ENCODE measurements at regions not wholly inside any gene's neighbourhood (a gene's known extent, or its start where the extent isn't known, plus 50 kb on each side); places are given as distances from the start of the nearest gene placed in this dataset.
A peak's percentile ranks its signal among the peaks of the same experiment; 100 is the strongest.
"Not testable (repeated sequence)": the region's sequence is repeated elsewhere in the genome, so short reads cannot be mapped to it uniquely, and the experiment has no call there.

DNA sequence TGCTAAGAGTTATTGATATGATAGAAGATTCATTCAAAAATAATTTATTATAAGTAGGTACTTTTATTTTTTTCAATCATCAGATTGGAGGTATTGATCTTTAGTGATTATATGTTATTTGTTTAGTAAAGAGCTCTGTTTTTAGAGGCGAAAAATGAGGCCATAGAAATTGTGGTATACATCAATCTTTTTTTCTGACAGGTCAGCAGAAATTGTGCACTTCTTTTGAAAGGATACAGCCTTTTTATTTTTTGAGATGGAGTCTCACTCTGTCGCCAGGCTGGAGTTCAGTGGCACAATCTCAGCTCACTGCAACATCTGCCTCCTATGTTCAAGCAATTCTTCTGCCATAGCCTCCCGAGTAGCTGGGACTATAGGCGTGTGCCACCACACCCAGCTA, 292.1 kb downstream of the BAMBI start:
- no peak for DNase-seq

DNA sequence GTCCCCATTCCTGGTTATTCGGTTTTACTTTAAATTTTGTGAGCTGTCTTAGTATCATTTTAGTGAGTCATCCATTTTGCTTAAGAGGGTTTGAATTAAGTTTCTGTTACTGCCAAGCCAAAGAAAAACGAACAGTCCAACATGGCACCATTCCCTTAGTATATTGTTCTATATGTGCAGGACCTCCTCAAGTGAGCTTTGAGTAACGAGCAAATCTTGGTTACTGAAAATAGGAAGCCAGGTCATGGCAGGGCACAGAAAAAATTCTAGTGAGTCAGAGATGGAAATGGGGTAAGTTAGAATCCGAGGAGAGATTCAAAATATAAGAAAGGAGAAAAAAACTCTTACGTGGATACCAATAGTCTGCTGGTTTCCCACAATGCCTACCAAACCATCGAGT, 292.9 kb downstream of the BAMBI start:
- DNase-seq = no peak

DNA sequence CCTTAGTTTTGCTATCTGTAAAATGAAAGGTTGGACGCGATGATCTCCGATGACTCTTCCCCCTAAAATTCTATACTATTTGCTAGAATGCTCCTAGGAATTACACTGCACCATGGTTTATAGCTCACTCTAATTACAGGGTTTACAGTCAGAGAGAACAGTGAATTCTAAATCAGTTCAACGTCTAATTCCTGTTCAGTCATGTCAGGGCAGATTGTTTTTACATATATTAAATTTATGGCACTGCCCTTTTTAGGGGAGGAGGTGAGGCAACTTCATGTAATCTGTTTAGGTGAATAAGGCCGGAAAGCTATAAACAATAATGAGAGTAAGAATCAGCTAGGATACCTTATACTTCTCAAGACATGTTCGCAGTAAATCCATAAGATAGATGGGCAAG, 293.9 kb downstream of the BAMBI start:
- DNase-seq = no peak

DNA sequence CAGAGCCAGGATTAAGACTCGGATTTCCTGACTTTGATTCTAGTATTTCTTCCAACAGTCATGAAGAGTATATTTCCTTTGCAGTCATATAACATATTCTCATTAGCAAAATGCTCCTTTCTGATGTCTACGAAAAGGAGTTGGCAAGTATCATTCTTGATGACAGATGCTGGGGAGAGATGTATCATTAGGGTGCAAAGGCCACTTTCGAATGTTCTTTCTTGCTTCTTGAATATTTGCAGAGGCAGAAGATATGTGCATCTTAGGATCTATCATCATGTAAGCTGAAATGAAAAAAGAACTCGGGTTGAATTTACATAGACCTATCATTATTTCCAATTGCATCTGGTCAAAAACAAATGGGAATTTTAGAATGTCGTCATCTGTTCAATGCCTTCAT, 294.4 kb downstream of the BAMBI start:
- DNase-seq = no peak

DNA sequence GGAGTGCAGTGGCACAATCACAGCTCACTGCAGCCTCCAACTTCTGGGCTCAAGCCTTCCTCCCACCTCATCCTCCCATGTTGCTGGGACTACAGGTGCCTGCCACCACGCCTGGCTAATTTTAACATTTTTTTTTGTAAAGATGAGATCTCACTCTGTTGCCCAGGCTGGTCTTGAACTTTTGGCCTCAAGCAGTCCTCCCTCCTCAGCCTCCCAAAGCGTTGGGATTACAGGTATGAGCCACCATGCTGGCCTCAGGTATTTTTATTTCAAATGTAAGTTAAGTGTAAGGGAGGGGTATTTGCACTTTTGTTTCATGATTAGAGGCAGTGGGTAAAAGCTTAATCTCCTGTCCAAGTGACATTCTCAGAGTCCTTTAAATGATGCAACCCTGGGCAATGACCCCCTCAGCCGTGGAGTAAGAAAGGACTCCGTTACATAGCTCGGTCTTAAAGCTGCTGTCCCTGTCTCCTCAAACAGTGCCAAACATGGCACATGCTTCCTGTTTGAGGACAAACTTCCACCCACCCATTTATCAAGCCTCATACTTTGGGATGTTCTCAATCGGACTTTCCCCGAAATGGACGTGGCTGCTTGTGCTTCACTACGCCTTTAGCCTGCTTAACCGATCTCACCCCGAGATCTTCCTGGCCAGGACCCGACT, 296.1 kb downstream of the BAMBI start:
- no peak for DNase-seq

DNA sequence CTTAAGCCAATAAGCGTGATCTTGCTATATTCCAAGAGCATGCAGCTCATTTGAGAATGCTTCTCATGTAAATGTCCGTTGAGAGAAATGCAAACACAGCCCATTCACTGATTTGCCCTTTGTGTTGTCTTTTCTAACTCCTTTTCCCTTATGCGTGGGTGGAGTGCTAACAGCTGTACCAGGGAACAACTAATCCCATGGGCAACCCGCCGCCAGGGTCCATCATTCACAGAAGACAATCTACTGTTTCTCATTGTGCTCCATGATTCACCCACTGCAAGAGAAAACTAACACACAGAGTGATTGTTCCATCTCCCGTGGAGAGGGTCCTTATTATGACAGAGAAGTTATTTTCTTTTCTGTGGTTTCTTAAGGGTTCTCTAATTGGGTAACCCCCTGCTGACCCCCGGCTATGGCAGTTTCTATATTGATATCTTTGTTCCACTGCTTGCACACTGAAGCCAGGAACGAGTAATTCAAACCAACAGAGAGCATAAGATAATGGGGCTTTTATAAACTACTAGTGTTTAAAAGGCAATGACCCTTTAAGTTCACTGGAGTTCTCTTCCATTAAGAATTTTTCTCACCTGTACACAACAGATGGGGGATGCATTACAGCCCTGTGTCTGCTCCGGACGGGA, 298.7 kb downstream of the BAMBI start:
- DNase-seq = peak; percentile 94

DNA sequence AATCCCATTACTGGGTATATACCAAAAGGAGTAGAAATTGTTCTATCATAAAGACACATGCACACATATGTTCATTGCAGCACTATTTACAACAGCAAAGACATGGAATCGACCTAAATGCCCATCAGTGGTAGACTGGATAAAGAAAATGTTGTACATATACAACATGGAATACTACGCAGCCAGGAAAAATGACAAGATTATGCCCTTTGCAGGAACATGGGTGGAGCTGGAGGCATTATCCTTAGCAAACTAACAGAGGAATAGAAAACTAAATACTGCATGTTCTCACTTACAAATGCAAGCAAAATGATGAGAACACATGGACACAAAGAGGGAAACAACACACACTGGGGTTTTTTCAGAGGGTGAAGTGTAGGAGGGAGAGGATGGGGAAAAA, 300.2 kb downstream of the BAMBI start:
- DNase-seq = no peak

DNA sequence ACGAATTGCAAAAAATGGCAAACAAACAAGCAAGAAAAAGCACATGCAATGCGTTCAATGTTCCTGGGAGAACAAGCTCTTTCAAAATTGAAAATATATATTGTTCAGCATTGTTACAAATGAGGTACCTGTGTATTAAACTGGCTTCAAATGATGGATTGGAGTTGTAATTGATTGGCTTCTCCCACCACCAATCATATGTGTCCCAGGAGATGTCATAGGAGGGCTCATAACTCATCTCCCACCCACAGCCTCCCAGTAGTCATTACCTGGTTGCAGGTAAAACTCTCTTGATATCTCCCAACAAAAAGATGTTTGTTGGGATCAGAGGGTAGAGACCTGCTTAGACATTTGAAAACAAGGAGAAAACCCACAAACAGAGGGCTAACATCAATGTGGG, 302.9 kb downstream of the BAMBI start:
- no peak for DNase-seq

DNA sequence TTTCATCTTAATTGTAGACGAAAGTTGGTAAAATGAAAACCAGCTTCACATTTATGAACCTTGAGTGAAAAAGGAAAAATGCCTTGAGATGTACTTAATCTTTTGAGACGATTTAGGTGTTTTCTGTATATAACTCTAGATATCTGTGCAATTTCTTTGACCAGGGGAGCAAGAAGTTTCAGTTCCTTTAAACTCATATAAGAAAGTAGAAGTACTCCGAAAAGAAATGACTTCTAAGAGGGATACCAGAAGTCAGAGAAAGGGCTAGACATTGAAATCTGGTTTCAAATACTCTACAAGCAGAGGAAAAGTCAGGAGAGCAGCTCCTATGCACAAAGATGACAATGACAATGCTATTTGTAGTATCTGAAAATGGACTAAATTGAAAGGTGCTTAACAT, 303.7 kb downstream of the BAMBI start:
- no peak for DNase-seq

DNA sequence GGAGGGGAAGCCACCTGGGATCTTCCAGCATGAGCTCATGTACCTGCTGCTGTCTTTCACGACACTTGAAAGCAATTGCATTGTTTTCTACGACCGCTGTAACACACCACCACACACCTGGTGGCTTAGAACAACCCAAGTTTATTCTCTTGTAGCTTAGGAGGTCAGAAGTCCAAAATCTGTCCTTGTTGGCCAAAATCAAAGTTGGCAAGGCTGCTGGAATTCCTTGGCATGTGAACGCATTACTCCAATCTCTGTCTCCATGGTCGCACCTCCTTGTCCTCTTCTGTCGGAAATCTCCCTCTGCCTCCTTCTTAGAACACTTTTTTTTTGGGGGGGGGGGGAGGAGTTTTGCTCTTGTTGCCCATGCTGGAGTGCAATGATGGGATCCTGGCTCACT, 305.7 kb downstream of the BAMBI start:
- no peak for DNase-seq

DNA sequence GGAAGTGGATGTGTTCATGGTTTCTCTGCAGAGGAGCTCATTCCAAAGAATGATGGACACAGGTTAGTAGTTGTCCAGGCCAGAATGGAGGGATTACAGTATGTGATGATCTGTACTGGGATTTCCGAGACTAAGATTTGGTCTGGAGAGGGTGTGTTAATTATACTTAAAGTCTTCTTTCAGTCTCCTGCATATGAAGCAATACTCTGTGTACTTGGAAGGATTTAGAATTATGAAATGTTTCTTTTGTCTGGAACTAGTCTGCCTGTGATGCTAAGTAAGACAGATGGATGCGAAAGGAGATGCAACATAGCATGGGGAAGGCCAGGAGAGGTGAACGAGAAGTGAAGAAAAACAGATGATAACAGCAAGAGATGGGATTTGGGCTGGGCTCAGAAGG, 305.1 kb upstream of the LYZL1 start:
- DNase-seq = no peak

DNA sequence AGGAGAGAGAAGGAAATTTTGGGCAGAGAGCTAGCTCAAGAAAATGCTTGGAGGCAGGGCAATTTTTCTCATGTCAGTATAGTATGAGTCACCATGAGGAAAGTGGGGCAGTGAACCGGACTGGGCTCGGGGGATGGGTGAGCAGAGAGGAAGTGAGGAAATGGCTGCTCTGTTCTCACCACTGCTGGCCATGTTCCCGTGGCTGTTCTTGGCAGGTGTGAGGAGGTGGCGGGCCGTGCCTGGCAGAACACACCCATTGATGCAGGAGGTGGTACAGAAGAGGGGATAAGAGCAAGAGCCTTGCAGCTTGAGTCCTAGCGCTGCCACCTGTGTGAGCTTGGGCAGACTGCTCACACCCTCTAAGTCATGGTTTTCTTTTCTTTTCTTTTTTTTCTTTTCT, 304.4 kb upstream of the LYZL1 start:
- peak; percentile 13 for DNase-seq

DNA sequence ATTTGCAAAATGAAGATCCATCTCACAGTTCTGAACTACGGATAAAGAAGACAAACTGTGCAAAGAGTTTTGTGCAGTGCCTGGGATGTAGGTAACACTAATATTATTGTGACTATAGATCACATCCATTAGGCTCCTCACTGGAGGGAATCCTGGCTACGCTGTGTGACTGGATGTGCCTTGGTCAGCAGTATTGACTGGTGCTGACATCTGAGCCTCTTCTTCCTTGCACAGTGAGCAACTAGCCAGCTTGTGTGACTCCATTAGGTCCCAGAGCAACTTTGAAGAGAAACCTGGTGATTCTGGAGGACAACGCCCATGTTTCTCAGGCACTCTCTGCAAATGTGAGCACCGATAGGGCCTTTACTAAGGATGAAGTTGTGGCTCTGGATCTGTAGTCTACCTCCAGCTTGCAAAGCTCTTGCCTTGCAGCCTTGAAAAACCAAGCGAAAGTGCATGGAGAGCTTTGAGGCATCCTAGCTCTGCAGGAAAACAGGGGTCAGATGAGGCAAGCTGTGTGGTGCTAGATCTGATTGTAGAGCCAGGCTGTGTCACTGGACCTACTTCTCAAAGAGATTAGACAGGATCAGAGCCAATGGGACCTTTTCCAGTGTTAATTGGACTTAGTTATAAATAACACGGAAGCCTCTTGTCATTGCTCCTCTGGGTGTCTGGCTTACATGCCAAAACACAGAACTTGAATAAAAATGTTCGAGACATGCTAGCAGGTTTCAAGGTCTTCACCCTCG, 303.6 kb upstream of the LYZL1 start:
- DNase-seq = no peak

DNA sequence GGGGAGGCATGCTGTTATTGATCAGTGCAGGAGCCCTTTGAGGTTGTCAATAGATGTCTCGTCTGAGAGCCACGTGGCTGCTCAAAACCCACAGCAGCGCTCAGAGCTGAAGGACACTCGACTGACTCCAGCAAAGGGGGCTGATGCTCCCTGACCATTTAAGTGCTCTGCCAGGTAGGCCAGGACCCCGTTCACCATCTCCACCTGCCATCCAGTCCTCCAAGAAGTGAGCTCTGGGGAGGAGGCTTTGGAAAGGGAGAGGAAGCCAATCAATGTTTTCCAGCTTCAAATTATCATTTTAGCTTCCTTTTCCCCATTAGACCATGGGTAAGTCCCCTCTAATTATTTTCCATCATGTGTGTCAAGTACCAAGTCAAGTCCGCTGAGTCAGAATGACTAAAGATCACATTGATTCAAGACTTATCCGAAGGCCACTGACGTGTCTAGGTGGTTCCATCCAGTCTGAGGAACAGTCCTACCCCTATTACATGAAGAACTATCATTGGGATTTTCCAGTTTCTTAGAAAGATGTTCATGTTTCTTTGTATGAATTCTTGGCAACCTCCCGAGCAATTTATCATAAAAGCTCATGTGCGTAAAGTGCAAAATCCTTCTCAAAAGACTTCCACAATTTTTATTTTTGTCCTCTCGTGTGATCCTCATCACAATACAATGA, 302.6 kb upstream of the LYZL1 start:
- no peak for DNase-seq

DNA sequence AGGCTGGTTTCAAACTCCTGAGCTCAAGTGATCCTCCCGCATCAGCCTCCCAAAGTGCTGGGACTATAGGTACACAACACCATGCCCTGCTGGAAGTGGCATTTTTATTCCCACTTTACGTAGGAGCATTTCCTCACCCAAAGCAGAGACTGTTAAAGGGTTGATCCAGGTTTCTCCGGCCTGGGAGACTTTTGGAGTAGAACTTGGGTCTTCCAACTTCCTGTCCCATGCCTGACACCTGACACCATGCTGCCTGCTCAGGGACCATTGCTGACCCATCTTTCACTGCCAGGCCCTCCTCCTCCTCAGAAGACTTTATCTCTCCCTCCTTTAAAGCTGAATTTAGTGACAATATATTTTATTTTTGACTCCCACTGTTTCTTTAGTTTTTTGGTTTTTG, 302.0 kb upstream of the LYZL1 start:
- no peak for DNase-seq

DNA sequence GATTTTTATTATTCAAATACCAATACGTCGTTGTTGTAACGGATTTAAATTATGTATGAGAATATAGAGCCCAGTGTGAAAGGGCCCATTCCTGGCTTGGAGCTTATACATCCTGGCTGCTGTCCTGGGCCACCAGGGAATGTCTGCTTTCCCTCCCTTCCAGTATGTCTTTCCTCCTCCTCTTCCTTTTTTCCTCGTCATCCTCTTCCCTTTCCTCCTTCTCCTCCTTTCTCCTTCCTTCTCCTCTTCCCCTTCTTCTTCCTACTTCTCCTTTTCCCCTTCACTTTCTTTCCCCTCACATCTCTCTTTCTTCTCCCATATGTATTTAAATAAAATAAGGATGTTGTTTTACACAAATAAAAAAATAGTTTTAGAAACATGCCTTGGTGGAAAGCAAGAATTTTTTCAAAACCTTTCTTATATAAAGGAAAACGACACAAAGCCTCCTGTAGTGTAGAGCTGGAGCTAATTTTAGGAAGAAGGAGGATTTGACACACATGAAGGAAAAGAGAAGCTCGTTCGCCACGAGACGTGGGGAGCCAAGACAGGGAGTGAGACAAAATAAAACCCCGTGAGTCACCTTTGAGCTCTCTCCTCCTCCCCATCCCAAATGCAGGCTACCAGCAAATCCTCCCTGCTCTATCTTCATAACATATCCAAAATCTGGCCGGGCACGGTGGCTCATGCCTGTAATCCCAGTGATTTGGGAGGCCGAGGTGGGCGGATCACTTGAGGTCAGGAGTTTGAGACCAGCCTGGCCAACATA, 301.1 kb upstream of the LYZL1 start:
- DNase-seq = no peak

DNA sequence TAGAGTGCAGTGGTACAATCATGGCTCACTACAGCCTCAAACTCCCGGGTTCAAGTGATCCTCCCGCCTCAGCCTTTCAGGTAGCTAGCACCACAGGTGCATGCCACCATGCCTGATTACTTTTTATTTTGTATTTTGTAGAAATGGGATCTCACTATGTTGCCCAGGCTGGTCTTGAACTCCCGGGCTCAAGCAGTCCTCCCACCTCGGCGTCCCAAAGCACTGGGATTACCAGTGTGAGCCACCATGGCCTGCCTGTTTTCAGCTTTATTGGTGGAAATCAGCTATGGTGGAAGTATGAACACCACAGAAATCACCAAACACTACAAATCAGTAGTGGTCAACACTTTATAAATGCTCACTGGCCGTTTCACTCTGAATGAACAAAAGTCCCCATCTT, 299.9 kb upstream of the LYZL1 start:
- DNase-seq = no peak

DNA sequence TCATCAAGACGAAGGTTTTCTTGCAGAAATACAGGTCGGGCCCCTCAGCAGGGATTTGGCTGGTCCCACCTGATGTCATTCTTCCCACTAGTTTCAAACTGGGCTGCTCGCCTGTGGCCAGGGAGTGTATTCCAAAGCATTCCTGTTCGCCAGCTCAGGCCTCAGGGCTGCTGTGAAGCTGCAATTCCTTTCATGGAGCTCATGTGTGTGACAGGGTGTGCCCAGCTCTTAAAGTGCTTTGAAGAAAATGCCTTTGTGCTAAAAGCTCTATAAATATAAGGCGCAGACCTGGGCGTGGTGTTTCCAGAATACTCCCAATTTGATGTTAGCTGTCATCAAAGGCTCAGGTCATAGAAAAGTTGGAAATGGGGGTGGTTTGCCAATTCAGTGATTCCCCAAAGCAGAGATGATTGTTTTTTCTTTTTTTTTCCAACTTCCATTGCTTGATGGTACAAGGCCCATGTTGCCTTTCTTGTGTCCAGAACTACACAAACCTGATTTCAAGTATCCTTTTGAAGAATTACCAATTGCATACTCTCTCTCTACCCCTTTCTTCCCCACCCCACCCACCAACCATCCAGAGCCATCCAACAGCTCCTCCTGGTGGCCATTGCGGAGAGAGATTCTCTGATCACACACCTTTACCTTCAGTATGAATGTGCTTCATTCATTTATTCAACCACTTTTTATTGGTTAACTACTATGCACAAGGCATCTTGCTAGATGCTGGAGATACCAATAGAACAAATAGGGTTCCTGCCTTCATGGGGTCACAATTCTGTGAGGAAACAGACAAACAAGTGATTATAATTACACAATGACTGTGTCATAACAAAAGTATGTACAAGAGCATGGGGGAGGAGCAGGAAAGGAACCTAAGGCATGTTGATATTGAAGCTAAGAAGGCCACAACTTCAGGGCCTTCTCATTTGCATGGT, 297.3 kb upstream of the LYZL1 start:
- DNase-seq = peak; percentile 59

DNA sequence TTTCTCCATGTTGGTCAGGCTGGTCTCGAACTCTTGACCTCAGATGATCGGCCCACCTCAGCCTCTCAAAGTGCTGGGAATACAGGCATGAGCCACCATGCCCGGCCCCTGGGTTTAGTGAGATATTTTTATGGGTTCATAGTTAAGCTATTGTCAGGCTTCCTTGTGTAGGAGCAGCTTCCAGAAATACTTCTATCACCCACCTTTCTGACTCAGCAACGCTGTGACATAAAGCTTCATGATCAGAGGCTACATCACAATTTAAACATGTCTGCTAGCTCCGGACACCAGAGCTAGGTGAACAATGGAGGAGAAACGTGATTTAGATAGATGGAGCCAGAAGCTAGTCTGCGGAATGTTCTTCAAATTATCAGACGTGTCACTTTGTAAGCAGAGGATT, 295.8 kb upstream of the LYZL1 start:
- no peak for DNase-seq

DNA sequence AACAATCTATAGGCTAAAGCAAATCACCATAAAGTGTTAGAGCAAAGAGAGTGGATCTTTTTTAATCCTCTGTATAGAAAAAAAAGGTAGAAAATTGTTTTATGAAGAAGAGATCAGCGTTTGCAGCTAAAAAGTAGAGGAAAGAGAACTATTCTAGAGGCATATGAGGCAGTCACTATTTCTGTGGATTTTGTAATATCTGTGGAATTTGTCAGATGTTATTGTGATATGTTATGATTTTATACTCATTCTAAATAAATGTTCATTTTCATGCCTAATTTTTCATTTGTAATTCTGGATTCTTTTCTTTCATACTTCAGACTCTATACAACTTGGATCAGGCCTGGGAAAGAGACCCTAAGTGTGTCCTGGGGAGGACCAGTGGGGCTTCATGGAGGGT, 295.0 kb upstream of the LYZL1 start:
- no peak for DNase-seq

DNA sequence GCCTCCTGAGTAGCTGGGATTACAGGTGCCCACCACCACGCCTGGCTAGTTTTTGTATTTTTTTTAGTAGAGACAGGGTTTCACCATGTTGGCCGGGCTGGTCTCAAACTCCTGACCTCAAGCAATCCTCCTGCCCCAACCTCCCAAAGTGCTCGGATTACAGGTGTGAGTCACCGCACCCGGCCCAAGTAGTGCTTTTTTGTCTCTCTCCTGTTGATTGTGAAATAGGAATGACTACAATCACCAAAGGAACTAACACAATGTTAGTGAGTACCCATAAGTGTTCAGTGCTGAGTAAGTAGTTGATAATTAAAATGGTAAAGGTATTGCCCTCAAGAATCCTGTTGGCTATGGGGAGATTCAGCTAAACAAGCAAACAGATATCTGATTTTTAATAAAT, 294.1 kb upstream of the LYZL1 start:
- not testable (repeated sequence) for DNase-seq

DNA sequence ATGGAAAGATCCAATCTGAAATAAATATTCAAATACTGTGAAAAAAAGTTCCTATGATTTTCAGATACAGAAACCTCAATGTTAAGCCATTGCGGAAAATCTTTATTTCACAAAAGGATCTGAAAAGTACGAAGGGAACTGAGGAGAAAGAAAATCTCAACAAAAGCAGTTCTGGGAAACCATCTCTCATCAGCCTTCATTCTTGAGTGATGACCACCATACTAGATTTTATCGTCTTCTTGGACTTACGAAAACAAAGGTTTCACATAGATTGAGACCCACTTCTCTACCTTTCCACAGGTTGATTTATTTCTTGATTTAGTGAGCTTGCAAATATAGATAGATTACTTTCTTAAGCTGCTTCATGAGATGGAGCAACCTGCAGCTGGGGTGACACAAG, 293.4 kb upstream of the LYZL1 start:
- no peak for DNase-seq
